ENCODE measurements at regions not wholly inside any gene's neighbourhood (a gene's known extent, or its start where the extent isn't known, plus 50 kb on each side); places are given as distances from the start of the nearest gene placed in this dataset.

DNA sequence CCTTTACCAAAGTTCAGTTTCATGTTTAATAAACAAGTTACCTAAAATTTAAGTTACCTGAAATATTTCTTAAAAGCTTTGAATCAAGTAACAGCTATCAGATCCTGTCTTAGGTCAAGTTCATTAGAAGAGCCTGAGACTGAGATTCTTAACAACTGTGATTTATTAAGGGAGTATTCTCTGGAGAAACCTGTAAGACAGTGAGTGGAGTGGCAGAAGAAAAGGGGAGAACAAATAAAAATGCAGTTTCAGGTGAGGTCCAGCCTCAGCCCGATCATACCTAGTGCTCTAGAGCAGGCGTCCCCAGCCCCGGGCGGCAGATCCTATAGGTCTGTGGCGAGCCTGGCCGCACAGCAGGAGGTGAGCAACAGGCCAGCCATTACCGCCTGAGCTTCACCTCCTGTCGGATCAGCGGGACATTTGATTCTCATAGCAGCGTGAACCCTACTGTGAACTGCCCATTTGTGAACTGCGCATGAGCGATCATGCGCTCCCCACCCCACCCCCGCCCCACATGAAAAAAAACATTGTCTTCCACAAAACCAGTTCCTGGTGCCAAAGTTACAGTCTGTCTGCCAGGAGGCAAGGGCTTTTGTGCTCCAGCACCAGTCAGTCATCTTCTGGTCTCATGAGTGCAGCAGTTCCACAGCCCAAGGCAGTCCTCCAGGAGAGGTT lies 59.2 kb upstream of the ADGRB3 start:
- Histone ChIP-seq H3K79me2 (no peaks in the 10 kb centered on the region), H3K9me3 (ENCODE audit: control insufficient read depth, low read length) (no peaks in the 10 kb centered on the region), H3K4me3 (ENCODE audit: low read depth, low read length) (no peak overlapping the region), H3K36me3 (ENCODE audit: control insufficient read depth, insufficient read depth, low read length) (no peaks in the 10 kb centered on the region), H3K4me2 (ENCODE audit: low read length) (no peak overlapping the region), H3K9ac (no peak overlapping the region), H3K27me3 (ENCODE audit: control insufficient read depth, insufficient read depth, low read length) (no peaks in the 10 kb centered on the region), H3K4me1 (no peaks in the 10 kb centered on the region), H2AFZ (no peak overlapping the region), H3K27ac (no peak overlapping the region)
- TF ChIP-seq, protein P1, sequence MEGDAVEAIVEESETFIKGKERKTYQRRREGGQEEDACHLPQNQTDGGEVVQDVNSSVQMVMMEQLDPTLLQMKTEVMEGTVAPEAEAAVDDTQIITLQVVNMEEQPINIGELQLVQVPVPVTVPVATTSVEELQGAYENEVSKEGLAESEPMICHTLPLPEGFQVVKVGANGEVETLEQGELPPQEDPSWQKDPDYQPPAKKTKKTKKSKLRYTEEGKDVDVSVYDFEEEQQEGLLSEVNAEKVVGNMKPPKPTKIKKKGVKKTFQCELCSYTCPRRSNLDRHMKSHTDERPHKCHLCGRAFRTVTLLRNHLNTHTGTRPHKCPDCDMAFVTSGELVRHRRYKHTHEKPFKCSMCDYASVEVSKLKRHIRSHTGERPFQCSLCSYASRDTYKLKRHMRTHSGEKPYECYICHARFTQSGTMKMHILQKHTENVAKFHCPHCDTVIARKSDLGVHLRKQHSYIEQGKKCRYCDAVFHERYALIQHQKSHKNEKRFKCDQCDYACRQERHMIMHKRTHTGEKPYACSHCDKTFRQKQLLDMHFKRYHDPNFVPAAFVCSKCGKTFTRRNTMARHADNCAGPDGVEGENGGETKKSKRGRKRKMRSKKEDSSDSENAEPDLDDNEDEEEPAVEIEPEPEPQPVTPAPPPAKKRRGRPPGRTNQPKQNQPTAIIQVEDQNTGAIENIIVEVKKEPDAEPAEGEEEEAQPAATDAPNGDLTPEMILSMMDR (IDR thresholded peaks at IDR 0.05), result no peak

DNA sequence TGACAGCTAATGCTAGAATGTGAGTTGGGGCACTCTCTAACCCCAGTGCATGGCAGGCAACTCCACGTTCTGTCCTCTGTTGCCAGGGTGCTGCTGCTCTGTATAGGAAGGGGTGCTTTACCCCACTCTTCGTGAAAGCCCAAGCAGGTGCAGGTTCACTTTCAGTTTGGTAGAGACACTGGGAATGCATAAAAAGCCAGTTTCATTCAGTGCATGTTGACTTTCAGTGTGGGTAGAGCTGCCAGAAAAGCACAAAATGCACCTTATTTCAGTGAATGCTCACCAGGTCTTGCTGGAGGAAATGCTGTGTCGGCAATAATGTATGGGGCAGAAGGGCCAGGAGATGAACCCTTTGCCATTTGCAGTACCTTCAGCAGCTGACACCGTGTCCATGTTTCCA lies 62.1 kb upstream of the ADGRB3 start:
- Histone ChIP-seq H3K4me2 (ENCODE audit: low read length) (no peak overlapping the region), H3K27me3 (ENCODE audit: control insufficient read depth, insufficient read depth, low read length) (no peaks in the 10 kb centered on the region), H3K4me3 (ENCODE audit: low read depth, low read length) (no peak overlapping the region), H3K9me3 (ENCODE audit: control insufficient read depth, low read length) (no peaks in the 10 kb centered on the region), H3K79me2 (no peaks in the 10 kb centered on the region), H3K4me1 (no peaks in the 10 kb centered on the region), H2AFZ (no peak overlapping the region), H3K9ac (no peak overlapping the region), H3K27ac (no peak overlapping the region), H3K36me3 (ENCODE audit: control insufficient read depth, insufficient read depth, low read length) (no peaks in the 10 kb centered on the region)
- TF ChIP-seq, protein P1 (IDR thresholded peaks at IDR 0.05), result no peak

DNA sequence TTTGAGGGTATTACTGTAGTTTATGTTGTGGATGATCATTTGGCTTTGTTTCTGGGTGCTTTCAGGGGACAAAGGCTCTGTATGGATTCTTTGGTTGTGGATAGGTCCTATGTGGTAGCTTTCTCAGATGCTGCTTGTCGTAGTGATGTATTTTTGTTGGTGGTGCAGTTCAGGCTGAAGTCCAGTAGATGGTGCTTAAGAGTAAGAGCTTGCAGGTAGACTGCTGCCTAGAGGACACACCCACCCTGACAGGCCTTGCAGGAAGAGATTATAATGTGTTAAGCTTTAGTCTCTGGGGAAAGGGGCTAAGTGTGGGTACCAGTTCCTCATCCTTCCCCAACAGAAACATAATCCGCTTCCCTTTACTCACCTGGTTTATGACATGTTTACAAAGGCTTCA lies 62.6 kb upstream of the ADGRB3 start:
- H2AFZ ChIP-seq, result no peak overlapping the region
- no peaks in the 10 kb centered on the region for H3K9me3 ChIP-seq (ENCODE audit: control insufficient read depth, low read length)
- no peaks in the 10 kb centered on the region for H3K4me1 ChIP-seq
- H3K36me3 ChIP-seq (ENCODE audit: control insufficient read depth, insufficient read depth, low read length), result no peaks in the 10 kb centered on the region
- no peak overlapping the region for H3K9ac ChIP-seq
- no peaks in the 10 kb centered on the region for H3K27me3 ChIP-seq (ENCODE audit: control insufficient read depth, insufficient read depth, low read length)
- TF ChIP-seq, protein P1 (IDR thresholded peaks at IDR 0.05), result no peak
- H3K27ac ChIP-seq, result no peak overlapping the region
- H3K79me2 ChIP-seq, result no peaks in the 10 kb centered on the region
- H3K4me2 ChIP-seq (ENCODE audit: low read length), result no peak overlapping the region
- no peak overlapping the region for H3K4me3 ChIP-seq (ENCODE audit: low read depth, low read length)

DNA sequence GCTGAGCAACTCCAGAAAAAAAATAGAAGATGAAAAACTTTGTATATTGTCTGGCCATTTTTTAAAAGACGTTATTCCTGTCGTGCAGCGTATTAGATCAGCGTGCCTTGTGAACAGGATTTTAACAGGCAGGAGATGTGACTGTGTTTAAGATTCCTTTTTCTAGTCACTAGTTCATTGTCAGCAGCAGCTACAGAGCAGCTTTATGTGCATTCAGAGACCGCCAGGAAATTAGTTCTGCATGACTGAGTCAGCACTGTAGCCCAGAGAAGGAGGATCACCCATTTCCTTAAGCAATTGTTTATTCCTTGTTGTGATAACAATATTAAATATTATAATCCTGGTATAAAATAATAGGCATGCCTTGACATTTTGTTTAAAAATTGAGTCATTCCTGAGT lies 75.4 kb upstream of the ADGRB3 start:
- Histone ChIP-seq H3K9me3 (ENCODE audit: control insufficient read depth, low read length) (no peaks in the 10 kb centered on the region), H2AFZ (no peak overlapping the region), H3K27me3 (ENCODE audit: control insufficient read depth, insufficient read depth, low read length) (no peaks in the 10 kb centered on the region), H3K4me1 (no peaks in the 10 kb centered on the region), H3K9ac (no peak overlapping the region), H3K79me2 (no peaks in the 10 kb centered on the region), H3K27ac (no peak overlapping the region), H3K4me3 (ENCODE audit: low read depth, low read length) (no peak overlapping the region), H3K4me2 (ENCODE audit: low read length) (no peak overlapping the region), H3K36me3 (ENCODE audit: control insufficient read depth, insufficient read depth, low read length) (no peaks in the 10 kb centered on the region)
- TF ChIP-seq, protein P1 (IDR thresholded peaks at IDR 0.05), result no peak

DNA sequence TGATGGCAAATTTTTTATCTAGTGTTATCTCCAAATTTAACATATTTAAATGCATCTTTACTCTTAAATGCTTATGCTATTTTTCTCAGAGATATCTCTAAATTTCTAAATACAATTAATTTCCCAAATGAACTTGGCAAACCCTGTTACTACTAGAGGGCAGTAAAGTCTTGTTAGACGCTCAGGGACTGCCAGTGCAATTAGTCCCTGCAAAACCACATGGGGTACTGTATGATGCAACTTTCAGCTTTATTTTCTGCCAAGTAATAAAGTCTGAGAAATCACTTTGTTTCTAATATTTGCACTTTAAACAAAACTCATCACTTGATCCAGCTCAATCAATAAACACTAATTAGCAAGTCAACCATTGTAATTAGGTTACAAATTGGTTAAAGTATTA lies 76.0 kb upstream of the ADGRB3 start:
- TF ChIP-seq, protein P1 (IDR thresholded peaks at IDR 0.05), result no peak
- H3K4me3 ChIP-seq (ENCODE audit: low read depth, low read length), result no peak overlapping the region
- H3K27me3 ChIP-seq (ENCODE audit: control insufficient read depth, insufficient read depth, low read length), result no peaks in the 10 kb centered on the region
- H2AFZ ChIP-seq, result no peak overlapping the region
- H3K27ac ChIP-seq, result no peak overlapping the region
- H3K4me1 ChIP-seq, result no peaks in the 10 kb centered on the region
- H3K79me2 ChIP-seq, result no peaks in the 10 kb centered on the region
- no peak overlapping the region for H3K4me2 ChIP-seq (ENCODE audit: low read length)
- H3K9me3 ChIP-seq (ENCODE audit: control insufficient read depth, low read length), result no peaks in the 10 kb centered on the region
- no peaks in the 10 kb centered on the region for H3K36me3 ChIP-seq (ENCODE audit: control insufficient read depth, insufficient read depth, low read length)
- H3K9ac ChIP-seq, result no peak overlapping the region
